ENCODE measurements at regions not wholly inside any gene's neighbourhood (a gene's known extent, or its start where the extent isn't known, plus 50 kb on each side); places are given as distances from the start of the nearest gene placed in this dataset.
"Not testable (repeated sequence)": the region's sequence is repeated elsewhere in the genome, so short reads cannot be mapped to it uniquely, and the experiment has no call there.

- no peak for DNase-seq (ENCODE audit: low read depth in 3 of 3)
These were observed 56.4 kb upstream of the RBMS1 start for GRCh38 chr2:160550048-160550447.

GRCh38 chr2:160551259-160551658, 57.7 kb upstream of the RBMS1 start:
- DNase-seq (ENCODE audit: low read depth in 3 of 3) = no peak

GRCh38 chr2:160555420-160556071, 61.9 kb upstream of the RBMS1 start:
- DNase-seq (ENCODE audit: low read depth in 3 of 3) = no peak

- no peak for DNase-seq (ENCODE audit: low read depth in 3 of 3)
These were observed 64.3 kb upstream of the RBMS1 start for GRCh38 chr2:160557903-160558302.

GRCh38 chr2:160558531-160558930, 64.9 kb upstream of the RBMS1 start:
- no peak for DNase-seq (ENCODE audit: low read depth in 3 of 3)

GRCh38 chr2:160561551-160562295, 68.1 kb upstream of the RBMS1 start:
- DNase-seq (ENCODE audit: low read depth in 3 of 3) = no peak

GRCh38 chr2:160562730-160563129, 69.1 kb upstream of the RBMS1 start:
- no peak for DNase-seq (ENCODE audit: low read depth in 3 of 3)

GRCh38 chr2:160564591-160564990, 71.0 kb upstream of the RBMS1 start:
- DNase-seq (ENCODE audit: low read depth in 3 of 3) = no peak

GRCh38 chr2:160565099-160565845, 71.7 kb upstream of the RBMS1 start:
- no peak for DNase-seq (ENCODE audit: low read depth in 3 of 3)

GRCh38 chr2:160566717-160567116, 73.1 kb upstream of the RBMS1 start:
- no peak for DNase-seq (ENCODE audit: low read depth in 3 of 3)

- no peak for DNase-seq (ENCODE audit: low read depth in 3 of 3)
These were observed 75.2 kb upstream of the RBMS1 start for GRCh38 chr2:160568856-160569255.

- no peak for DNase-seq (ENCODE audit: low read depth in 3 of 3)
These were observed 76.8 kb upstream of the RBMS1 start for GRCh38 chr2:160570376-160570775.

- DNase-seq (ENCODE audit: low read depth in 3 of 3) = no peak
These were observed 81.0 kb upstream of the RBMS1 start for GRCh38 chr2:160574468-160575140.

GRCh38 chr2:160575368-160575767, 81.8 kb upstream of the RBMS1 start:
- DNase-seq (ENCODE audit: low read depth in 3 of 3) = no peak

GRCh38 chr2:160576054-160576499, 82.5 kb upstream of the RBMS1 start:
- no peak for DNase-seq (ENCODE audit: low read depth in 3 of 3)

GRCh38 chr2:160577081-160577480, 83.5 kb upstream of the RBMS1 start:
- DNase-seq (ENCODE audit: low read depth in 3 of 3) = not testable (repeated sequence)

GRCh38 chr2:160581035-160581434, 87.4 kb upstream of the RBMS1 start:
- no peak for DNase-seq (ENCODE audit: low read depth in 3 of 3)

- no peak for DNase-seq (ENCODE audit: low read depth in 3 of 3)
These were observed 87.8 kb upstream of the RBMS1 start for GRCh38 chr2:160581448-160581847.

- DNase-seq (ENCODE audit: low read depth in 3 of 3) = no peak
These were observed 88.5 kb upstream of the RBMS1 start for GRCh38 chr2:160582081-160582480.

- DNase-seq (ENCODE audit: low read depth in 3 of 3) = no peak
These were observed 89.0 kb upstream of the RBMS1 start for GRCh38 chr2:160582490-160583145.

GRCh38 chr2:160583146-160583535, 89.5 kb upstream of the RBMS1 start:
- DNase-seq (ENCODE audit: low read depth in 3 of 3) = no peak

Measured in stimulated activated CD4-positive, alpha-beta T cell treated with anti-CD3 and anti-CD28 coated beads, TNF-alpha, amount 100 ng/mL, for 48 hours (primary cell).